ENCODE measurements at regions not wholly inside any gene's neighbourhood (a gene's known extent, or its start where the extent isn't known, plus 50 kb on each side); places are given as distances from the start of the nearest gene placed in this dataset.

- peak; percentile 29 for TF ChIP-seq PBX3 (IDR thresholded peaks at IDR 0.05)
- peak; percentile 87 for TF ChIP-seq FOSL2 (IDR thresholded peaks at IDR 0.05; ENCODE audit: borderline replicate concordance, low read depth)
- peak; percentile 78 for TF ChIP-seq JUND (IDR thresholded peaks at IDR 0.05)
- TF ChIP-seq CTCF (IDR thresholded peaks at IDR 0.05) = no peak
- peak in 1 of 2 experiments; percentile 80; a peak in 2 of 4 replicates for TF ChIP-seq EP300 (IDR thresholded peaks at IDR 0.05; ENCODE audit: borderline replicate concordance in 1 of 2, low read depth in 1 of 2, low read length in 1 of 2)
- TF ChIP-seq CHD2 (IDR thresholded peaks at IDR 0.05; ENCODE audit: low read length, partially characterized antibody) = no peak
- no peak for TF ChIP-seq FOXJ3 (CRISPR knock-in tag; IDR thresholded peaks at IDR 0.05)
Observed at GRCh38 chr13:75135325-75135825, 346.6 kb downstream of the TBC1D4 start (continued).

- peaks cover 14% of the 10 kb centered on the region for H3F3A ChIP-seq (replicated peaks; ENCODE audit: insufficient read depth)
- WGBS (ENCODE audit: low lambda C conversion rate) = 42% methylated on average over 3 of the region's 3 CpGs
- H3K36me3 ChIP-seq (replicated peaks in 1 of 2; ENCODE audit: control insufficient read depth in 1 of 2, insufficient read depth in 2 of 2, low read length in 1 of 2) = no peaks in the 10 kb centered on the region
- no peak overlapping the region for H3K4me3 ChIP-seq (ENCODE audit: low read depth in 2 of 2, low read length in 1 of 2)
- ChIA-PET POLR2A (no interaction called here), CTCF (no interaction called here)
- no peaks in the 10 kb centered on the region for H3K9me2 ChIP-seq
- TF ChIP-seq CTCF (IDR thresholded peaks at IDR 0.05) (no peak), USF1 (IDR thresholded peaks at IDR 0.05; ENCODE audit: borderline replicate concordance, low read depth) (no peak), EZH2phosphoT487 (IDR thresholded peaks at IDR 0.05; ENCODE audit: borderline replicate concordance, low read depth) (no peak), RXRA (IDR thresholded peaks at IDR 0.05; ENCODE audit: borderline replicate concordance, low read depth) (no peak), REST (IDR thresholded peaks at IDR 0.05; ENCODE audit: low read depth, low read length) (no peak)
- H3K4me1 ChIP-seq (ENCODE audit: control insufficient read depth in 1 of 2, insufficient read depth in 2 of 2, low read depth in 1 of 2, low read length in 1 of 2) = no peaks in the 10 kb centered on the region
- H3K27ac ChIP-seq (ENCODE audit: low read depth in 2 of 2, low read length in 1 of 2) = no peak overlapping the region
- no peak overlapping the region for H3K9ac ChIP-seq
- no peak for DNase-seq
- H3K9me3 ChIP-seq = no peaks in the 10 kb centered on the region
- H3K4me2 ChIP-seq = no peak overlapping the region
- H2AFZ ChIP-seq (ENCODE audit: low read depth) = no peak overlapping the region
- no peaks in the 10 kb centered on the region for H3K27me3 ChIP-seq (ENCODE audit: insufficient read depth)
- H4K20me1 ChIP-seq (ENCODE audit: insufficient read depth) = no peaks in the 10 kb centered on the region
- H3K79me2 ChIP-seq (ENCODE audit: insufficient read depth) = no peaks in the 10 kb centered on the region
Observed at GRCh38 chr13:75132701-75133695, 349.0 kb downstream of the TBC1D4 start.
